Neural crest cell (in vitro differentiated cells): ENCODE measurements at regions not wholly inside any gene's neighbourhood (a gene's known extent, or its start where the extent isn't known, plus 50 kb on each side); places are given as distances from the start of the nearest gene placed in this dataset.
A peak's percentile ranks its signal among the peaks of the same experiment; 100 is the strongest.
"Not testable (repeated sequence)": the region's sequence is repeated elsewhere in the genome, so short reads cannot be mapped to it uniquely, and the experiment has no call there.

ENCODE experiments used
- DNase-seq: peaks from one replicate; pipeline ENCODE4 v3.0.0; 2021; ENCODE audit warnings: low read depth, mixed read lengths, low spot score
- H3K27ac Mint-ChIP-seq: one replicate; pipeline ENCODE4 v1.8.0; 2021; ENCODE audit warnings: mild to moderate bottlenecking, mixed read lengths; ENCODE audit not compliant: unreplicated experiment
- H3K27me3 Mint-ChIP-seq: 2 replicates; pipeline ENCODE4 v1.8.0; 2021; ENCODE audit warnings: low read depth, mild to moderate bottlenecking, mixed read lengths
- H3K36me3 Mint-ChIP-seq: 2 replicates; pipeline ENCODE4 v1.8.0; 2021; ENCODE audit warnings: low read depth, mild to moderate bottlenecking, mixed read lengths
- H3K4me1 Mint-ChIP-seq: 2 replicates; pipeline ENCODE4 v1.8.0; 2021; ENCODE audit warnings: mixed read lengths
- H3K4me3 Mint-ChIP-seq: one replicate; pipeline ENCODE4 v1.8.0; 2021; ENCODE audit warnings: mild to moderate bottlenecking, mixed read lengths
- H3K9me3 Mint-ChIP-seq: 2 replicates; pipeline ENCODE4 v1.8.0; 2021; ENCODE audit warnings: mixed read lengths
- TF ChIP-seq, protein P1 (sequence below): fragments of 200-600 bp; sonication (generic); conservative IDR thresholded peaks from 2 replicates; pipeline ENCODE4 v1.5.0; 2021; ENCODE audit warnings: antibody characterized with exemption, mild to moderate bottlenecking

DNA sequence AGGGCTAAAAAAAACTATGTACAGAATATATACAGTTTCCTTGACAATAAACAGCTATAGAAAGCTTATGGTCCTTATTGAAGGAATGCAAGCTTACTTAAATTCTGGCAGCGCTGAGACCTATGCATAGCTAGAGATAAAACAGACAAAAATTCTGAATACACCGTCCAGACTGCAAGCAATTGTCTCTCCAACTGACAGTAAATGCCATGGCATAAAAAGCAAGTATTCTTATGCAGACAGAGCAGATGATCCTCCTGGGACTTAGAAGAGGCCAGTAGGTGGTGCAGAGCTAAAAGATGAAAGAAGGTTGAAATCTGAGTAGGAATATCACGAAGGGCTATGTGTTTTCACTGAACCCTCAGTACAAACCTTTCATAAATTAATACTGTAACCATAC lies 157.0 kb upstream of the CACNA2D1 start:
- H3K4me1 Mint-ChIP-seq = peaks cover 19% of the 10 kb centered on the region

DNA sequence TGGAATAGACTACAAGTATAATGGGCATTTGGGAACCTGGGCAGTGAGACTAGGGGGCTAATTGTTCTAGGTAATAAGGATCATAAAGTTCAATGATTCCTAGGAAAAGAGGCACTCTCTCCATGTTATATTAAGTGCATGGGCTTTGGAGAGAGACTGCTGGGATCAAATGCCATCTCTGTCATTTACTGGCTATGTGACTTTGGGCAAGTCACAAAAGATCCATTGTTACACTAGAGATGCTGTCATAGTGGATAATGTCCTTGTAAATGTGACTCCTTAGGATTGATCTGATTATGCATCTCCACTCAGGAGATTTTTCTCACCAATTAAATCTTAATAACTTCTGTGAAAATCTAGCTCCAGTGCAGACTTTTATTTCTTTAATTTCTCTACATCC lies 156.3 kb upstream of the CACNA2D1 start:
- Mint-ChIP-seq H3K27me3 (no peaks in the 10 kb centered on the region), H3K36me3 (no peaks in the 10 kb centered on the region), H3K27ac (no peak overlapping the region), H3K4me1 (peaks cover 23% of the 10 kb centered on the region), H3K9me3 (no peaks in the 10 kb centered on the region), H3K4me3 (no peak overlapping the region)
- no peak for DNase-seq
- TF ChIP-seq, protein P1, sequence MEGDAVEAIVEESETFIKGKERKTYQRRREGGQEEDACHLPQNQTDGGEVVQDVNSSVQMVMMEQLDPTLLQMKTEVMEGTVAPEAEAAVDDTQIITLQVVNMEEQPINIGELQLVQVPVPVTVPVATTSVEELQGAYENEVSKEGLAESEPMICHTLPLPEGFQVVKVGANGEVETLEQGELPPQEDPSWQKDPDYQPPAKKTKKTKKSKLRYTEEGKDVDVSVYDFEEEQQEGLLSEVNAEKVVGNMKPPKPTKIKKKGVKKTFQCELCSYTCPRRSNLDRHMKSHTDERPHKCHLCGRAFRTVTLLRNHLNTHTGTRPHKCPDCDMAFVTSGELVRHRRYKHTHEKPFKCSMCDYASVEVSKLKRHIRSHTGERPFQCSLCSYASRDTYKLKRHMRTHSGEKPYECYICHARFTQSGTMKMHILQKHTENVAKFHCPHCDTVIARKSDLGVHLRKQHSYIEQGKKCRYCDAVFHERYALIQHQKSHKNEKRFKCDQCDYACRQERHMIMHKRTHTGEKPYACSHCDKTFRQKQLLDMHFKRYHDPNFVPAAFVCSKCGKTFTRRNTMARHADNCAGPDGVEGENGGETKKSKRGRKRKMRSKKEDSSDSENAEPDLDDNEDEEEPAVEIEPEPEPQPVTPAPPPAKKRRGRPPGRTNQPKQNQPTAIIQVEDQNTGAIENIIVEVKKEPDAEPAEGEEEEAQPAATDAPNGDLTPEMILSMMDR = peak; percentile 2

More for the DNA sequence above, 157.0 kb upstream of the CACNA2D1 start:
- no peaks in the 10 kb centered on the region for H3K36me3 Mint-ChIP-seq
- no peak overlapping the region for H3K4me3 Mint-ChIP-seq
- TF ChIP-seq, protein P1 = peak; percentile 9
- H3K9me3 Mint-ChIP-seq = no peaks in the 10 kb centered on the region
- DNase-seq = no peak
- no peaks in the 10 kb centered on the region for H3K27me3 Mint-ChIP-seq
- no peak overlapping the region for H3K27ac Mint-ChIP-seq

DNA sequence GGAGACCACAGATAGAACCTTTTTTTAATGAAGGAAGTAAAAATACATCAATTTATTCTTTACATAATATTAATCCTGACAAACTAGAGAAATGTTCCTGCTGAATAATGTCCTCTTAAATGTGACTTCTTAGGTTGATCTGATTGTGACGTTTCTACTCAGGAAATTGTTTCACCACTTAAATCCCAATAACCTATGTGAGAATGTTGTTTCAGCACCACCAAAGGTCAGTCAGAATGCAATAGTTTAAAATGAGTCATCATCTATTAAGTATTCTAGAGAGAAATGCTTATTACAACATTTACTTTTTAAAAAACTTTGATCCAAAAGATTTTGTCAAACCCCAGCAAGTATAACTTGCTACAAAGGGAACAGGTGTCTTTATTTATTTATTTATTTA lies 155.4 kb upstream of the CACNA2D1 start:
- TF ChIP-seq, protein P1 = no peak
- Mint-ChIP-seq H3K9me3 (no peaks in the 10 kb centered on the region), H3K4me1 (peaks cover 32% of the 10 kb centered on the region), H3K27ac (no peak overlapping the region), H3K27me3 (no peaks in the 10 kb centered on the region), H3K36me3 (no peaks in the 10 kb centered on the region), H3K4me3 (no peak overlapping the region)
- no peak for DNase-seq

DNA sequence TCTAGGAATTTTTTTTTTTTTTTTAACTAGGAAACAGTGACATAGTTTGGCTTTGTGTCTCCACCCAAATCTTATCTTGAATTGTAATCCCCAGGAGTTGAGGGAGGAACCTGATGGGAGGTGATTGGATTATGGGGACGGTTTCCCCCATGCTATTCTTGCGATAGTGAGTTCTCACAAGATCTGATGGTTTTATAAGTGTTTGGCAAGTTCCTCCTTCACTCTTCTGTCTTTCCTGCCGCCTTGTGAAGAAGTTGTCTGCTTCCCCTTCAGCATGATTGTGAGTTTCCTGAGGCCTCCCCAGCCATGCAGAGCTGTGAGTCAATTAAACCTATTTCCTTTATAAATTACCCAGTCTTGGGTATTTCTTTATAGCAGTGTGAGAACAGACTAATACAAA lies 152.2 kb upstream of the CACNA2D1 start:
- H3K27ac Mint-ChIP-seq = peak overlapping the region; percentile 40
- H3K27me3 Mint-ChIP-seq, H3K36me3 Mint-ChIP-seq, H3K4me3 Mint-ChIP-seq, DNase-seq, H3K9me3 Mint-ChIP-seq: not testable (repeated sequence)
- H3K4me1 Mint-ChIP-seq = peaks cover 35% of the 10 kb centered on the region

DNA sequence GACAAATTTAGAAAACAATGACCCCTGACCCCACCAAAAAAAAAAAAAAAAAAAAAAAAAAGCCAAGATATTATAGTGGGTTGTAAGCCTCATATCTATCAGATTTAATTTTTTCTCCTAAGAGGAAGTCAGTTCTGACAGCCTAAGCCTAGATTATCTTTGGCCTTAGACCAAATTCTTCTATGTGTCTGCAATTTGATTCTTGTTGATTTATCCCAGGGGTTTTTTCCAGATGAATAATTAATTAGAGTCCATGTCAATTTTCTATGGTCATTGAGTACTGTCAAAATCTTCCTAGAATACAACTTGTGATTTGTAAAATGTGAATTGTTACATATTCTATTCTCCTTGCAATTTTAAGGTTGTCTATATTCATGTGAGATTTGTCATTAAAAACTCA lies 151.6 kb upstream of the CACNA2D1 start:
- TF ChIP-seq, protein P1 = no peak
- Mint-ChIP-seq H3K4me1 (peaks cover 29% of the 10 kb centered on the region), H3K9me3 (no peaks in the 10 kb centered on the region), H3K27me3 (no peaks in the 10 kb centered on the region), H3K36me3 (no peaks in the 10 kb centered on the region), H3K4me3 (no peak overlapping the region), H3K27ac (no peak overlapping the region)
- DNase-seq = no peak

DNA sequence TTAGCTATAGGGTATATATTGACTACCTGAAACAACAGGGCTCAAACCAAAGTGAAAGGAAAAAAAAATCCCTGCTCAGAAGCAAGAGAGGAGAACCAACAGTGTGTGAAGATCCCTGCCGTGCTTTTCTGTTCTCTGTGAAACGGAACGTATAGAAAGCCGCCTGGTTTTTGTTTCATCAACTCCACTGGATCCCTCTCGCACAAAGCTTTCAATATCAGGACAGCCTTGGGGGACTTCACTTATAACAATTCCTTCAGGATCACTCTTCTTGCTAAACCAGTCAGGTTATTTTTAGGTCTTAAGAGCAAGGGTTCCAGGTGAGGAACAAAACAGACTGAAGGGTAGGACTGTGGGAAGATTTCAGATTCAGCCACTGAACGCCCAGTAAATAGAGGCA lies 151.1 kb upstream of the CACNA2D1 start:
- TF ChIP-seq, protein P1 = no peak
- H3K4me1 Mint-ChIP-seq = peaks cover 24% of the 10 kb centered on the region
- no peak for DNase-seq
- H3K27ac Mint-ChIP-seq = no peak overlapping the region
- no peaks in the 10 kb centered on the region for H3K27me3 Mint-ChIP-seq
- no peak overlapping the region for H3K4me3 Mint-ChIP-seq
- H3K9me3 Mint-ChIP-seq = no peaks in the 10 kb centered on the region
- no peaks in the 10 kb centered on the region for H3K36me3 Mint-ChIP-seq
